ENCODE measurements at regions not wholly inside any gene's neighbourhood (a gene's known extent, or its start where the extent isn't known, plus 50 kb on each side); places are given as distances from the start of the nearest gene placed in this dataset.

DNA sequence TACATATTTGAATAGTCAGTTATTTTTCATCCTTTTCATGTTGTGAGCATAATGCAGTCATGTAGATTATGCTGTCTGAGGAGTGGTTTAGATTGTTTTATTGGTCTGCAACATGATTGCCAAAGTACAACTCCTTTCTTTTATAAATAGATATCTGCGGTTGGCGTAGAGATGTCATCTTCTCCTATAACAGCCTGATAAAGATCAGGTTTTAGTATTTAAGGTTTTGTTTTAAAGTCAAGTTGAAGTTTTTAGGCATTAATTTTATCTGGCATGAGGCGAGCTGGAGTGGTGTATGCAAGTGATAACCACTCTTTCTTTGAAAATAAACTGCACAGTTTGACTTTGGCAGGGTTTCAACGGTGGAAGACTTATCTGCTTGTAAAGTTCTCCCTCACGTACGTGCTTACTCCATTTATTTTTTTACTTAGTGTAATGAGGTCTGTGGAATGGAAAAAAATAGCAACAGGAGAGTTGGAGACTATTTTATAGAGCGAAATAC is 126.3 kb downstream of the FBXO8 start (continued):
- TF ChIP-seq POLR3G (IDR thresholded peaks at IDR 0.05; ENCODE audit: extremely low read depth, insufficient read length, insufficient replicate concordance), result no peak
- TF ChIP-seq NBN (IDR thresholded peaks at IDR 0.05; ENCODE audit: low read depth), result 0 out of 2 replicates have a peak, but pooled peaks have one; percentile 38
- TF ChIP-seq TCF3 (CRISPR knock-in tag; IDR thresholded peaks at IDR 0.05), result peak; percentile 72
- TF ChIP-seq, protein P1, sequence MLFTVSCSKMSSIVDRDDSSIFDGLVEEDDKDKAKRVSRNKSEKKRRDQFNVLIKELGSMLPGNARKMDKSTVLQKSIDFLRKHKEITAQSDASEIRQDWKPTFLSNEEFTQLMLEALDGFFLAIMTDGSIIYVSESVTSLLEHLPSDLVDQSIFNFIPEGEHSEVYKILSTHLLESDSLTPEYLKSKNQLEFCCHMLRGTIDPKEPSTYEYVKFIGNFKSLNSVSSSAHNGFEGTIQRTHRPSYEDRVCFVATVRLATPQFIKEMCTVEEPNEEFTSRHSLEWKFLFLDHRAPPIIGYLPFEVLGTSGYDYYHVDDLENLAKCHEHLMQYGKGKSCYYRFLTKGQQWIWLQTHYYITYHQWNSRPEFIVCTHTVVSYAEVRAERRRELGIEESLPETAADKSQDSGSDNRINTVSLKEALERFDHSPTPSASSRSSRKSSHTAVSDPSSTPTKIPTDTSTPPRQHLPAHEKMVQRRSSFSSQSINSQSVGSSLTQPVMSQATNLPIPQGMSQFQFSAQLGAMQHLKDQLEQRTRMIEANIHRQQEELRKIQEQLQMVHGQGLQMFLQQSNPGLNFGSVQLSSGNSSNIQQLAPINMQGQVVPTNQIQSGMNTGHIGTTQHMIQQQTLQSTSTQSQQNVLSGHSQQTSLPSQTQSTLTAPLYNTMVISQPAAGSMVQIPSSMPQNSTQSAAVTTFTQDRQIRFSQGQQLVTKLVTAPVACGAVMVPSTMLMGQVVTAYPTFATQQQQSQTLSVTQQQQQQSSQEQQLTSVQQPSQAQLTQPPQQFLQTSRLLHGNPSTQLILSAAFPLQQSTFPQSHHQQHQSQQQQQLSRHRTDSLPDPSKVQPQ (CRISPR knock-in tag; IDR thresholded peaks at IDR 0.05; ENCODE audit: borderline replicate concordance), result no peak
- TF ChIP-seq, protein P2, sequence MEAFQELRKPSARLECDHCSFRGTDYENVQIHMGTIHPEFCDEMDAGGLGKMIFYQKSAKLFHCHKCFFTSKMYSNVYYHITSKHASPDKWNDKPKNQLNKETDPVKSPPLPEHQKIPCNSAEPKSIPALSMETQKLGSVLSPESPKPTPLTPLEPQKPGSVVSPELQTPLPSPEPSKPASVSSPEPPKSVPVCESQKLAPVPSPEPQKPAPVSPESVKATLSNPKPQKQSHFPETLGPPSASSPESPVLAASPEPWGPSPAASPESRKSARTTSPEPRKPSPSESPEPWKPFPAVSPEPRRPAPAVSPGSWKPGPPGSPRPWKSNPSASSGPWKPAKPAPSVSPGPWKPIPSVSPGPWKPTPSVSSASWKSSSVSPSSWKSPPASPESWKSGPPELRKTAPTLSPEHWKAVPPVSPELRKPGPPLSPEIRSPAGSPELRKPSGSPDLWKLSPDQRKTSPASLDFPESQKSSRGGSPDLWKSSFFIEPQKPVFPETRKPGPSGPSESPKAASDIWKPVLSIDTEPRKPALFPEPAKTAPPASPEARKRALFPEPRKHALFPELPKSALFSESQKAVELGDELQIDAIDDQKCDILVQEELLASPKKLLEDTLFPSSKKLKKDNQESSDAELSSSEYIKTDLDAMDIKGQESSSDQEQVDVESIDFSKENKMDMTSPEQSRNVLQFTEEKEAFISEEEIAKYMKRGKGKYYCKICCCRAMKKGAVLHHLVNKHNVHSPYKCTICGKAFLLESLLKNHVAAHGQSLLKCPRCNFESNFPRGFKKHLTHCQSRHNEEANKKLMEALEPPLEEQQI (IDR thresholded peaks at IDR 0.05), result 0 out of 2 replicates have a peak, but pooled peaks have one; percentile 61
- TF ChIP-seq PYGO2 (tag; IDR thresholded peaks at IDR 0.05), result no peak
- peak; percentile 68; the same call in 1 of the 2 replicates for TF ChIP-seq CC2D1A (IDR thresholded peaks at IDR 0.05)
- TF ChIP-seq ARID1B (IDR thresholded peaks at IDR 0.05), result peak; percentile 93
- peak; percentile 67 for TF ChIP-seq MEIS2 (IDR thresholded peaks at IDR 0.05; ENCODE audit: partially characterized antibody)
- no peak for TF ChIP-seq EZH2 (IDR thresholded peaks at IDR 0.05; ENCODE audit: borderline replicate concordance, low read depth, low read length)
- no peak for TF ChIP-seq ZNF324 (CRISPR knock-in tag; IDR thresholded peaks at IDR 0.05)
- TF ChIP-seq FOXM1 (IDR thresholded peaks at IDR 0.05; ENCODE audit: low read depth), result peak; percentile 95
- no peak for TF ChIP-seq FOXM1 (CRISPR knock-in tag; IDR thresholded peaks at IDR 0.05; ENCODE audit: low read depth)
- peak; percentile 43; the same call in 1 of the 2 replicates for TF ChIP-seq POLR2AphosphoS5 (IDR thresholded peaks at IDR 0.05; ENCODE audit: control insufficient read depth, insufficient read depth, low read depth, low read length)
- peak; percentile 76; the same call in 1 of the 2 replicates for TF ChIP-seq SOX6 (IDR thresholded peaks at IDR 0.05)
- TF ChIP-seq ARNT (IDR thresholded peaks at IDR 0.05), result peak in 1 of 2 experiments; percentile 62; a peak in 1 of 4 replicates
- TF ChIP-seq MCM7 (IDR thresholded peaks at IDR 0.05), result no peak
- TF ChIP-seq, protein P3, sequence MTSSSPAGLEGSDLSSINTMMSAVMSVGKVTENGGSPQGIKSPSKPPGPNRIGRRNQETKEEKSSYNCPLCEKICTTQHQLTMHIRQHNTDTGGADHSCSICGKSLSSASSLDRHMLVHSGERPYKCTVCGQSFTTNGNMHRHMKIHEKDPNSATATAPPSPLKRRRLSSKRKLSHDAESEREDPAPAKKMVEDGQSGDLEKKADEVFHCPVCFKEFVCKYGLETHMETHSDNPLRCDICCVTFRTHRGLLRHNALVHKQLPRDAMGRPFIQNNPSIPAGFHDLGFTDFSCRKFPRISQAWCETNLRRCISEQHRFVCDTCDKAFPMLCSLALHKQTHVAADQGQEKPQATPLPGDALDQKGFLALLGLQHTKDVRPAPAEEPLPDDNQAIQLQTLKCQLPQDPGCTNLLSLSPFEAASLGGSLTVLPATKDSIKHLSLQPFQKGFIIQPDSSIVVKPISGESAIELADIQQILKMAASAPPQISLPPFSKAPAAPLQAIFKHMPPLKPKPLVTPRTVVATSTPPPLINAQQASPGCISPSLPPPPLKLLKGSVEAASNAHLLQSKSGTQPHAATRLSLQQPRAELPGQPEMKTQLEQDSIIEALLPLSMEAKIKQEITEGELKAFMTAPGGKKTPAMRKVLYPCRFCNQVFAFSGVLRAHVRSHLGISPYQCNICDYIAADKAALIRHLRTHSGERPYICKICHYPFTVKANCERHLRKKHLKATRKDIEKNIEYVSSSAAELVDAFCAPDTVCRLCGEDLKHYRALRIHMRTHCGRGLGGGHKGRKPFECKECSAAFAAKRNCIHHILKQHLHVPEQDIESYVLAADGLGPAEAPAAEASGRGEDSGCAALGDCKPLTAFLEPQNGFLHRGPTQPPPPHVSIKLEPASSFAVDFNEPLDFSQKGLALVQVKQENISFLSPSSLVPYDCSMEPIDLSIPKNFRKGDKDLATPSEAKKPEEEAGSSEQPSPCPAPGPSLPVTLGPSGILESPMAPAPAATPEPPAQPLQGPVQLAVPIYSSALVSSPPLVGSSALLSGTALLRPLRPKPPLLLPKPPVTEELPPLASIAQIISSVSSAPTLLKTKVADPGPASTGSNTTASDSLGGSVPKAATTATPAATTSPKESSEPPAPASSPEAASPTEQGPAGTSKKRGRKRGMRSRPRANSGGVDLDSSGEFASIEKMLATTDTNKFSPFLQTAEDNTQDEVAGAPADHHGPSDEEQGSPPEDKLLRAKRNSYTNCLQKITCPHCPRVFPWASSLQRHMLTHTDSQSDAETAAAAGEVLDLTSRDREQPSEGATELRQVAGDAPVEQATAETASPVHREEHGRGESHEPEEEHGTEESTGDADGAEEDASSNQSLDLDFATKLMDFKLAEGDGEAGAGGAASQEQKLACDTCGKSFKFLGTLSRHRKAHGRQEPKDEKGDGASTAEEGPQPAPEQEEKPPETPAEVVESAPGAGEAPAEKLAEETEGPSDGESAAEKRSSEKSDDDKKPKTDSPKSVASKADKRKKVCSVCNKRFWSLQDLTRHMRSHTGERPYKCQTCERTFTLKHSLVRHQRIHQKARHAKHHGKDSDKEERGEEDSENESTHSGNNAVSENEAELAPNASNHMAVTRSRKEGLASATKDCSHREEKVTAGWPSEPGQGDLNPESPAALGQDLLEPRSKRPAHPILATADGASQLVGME (CRISPR knock-in tag; IDR thresholded peaks at IDR 0.05), result no peak
- 0 out of 2 replicates have a peak, but pooled peaks have one; percentile 41 for TF ChIP-seq HDAC2 (IDR thresholded peaks at IDR 0.05)
- peak; percentile 35; the same call in 1 of the 2 replicates for TF ChIP-seq NCOA1 (IDR thresholded peaks at IDR 0.05; ENCODE audit: low read depth)

Data from K562 (cell line).